ENCODE measurements at regions not wholly inside any gene's neighbourhood (a gene's known extent, or its start where the extent isn't known, plus 50 kb on each side); places are given as distances from the start of the nearest gene placed in this dataset.

DNA sequence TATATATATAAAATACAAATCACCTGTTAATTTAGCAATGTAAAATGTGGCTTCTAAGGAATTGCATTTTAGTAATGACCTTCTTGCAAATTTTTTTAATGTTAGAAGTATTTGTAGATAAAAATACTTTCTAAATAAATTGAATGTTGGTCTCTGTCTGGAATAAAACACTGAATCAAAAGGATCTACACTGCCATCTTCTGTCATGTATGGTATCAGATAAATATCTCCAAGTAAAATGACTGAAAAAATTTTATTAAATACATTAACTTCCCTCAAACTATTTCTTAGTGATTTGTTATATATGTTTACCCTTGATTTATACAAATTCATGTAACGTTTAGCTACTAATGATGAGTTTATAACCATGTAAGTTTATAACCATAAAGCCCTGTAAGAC lies 2029.3 kb downstream of the MRPL39 start:
- Histone ChIP-seq H3K27me3 (ENCODE audit: control insufficient read depth, insufficient read depth, low read length) (no peaks in the 10 kb centered on the region), H3K4me2 (ENCODE audit: low read depth, low read length) (no peak overlapping the region), H3K56ac (ENCODE audit: extremely low read depth, insufficient read depth, low read length) (no peak overlapping the region), H2AK9ac (replicated peaks; ENCODE audit: low read depth, low read length, poor library complexity) (no peak overlapping the region), H2AK5ac (ENCODE audit: low read depth, low read length) (no peak overlapping the region), H2BK5ac (ENCODE audit: low read depth, low read length, poor library complexity, severe bottlenecking) (no peak overlapping the region), H4K5ac (ENCODE audit: low read depth, low read length) (no peak overlapping the region), H3K9ac (ENCODE audit: low read depth, low read length) (no peak overlapping the region), H3K4me1 (ENCODE audit: control insufficient read depth, insufficient read depth, low read length) (no peaks in the 10 kb centered on the region), H3K9me1 (ENCODE audit: insufficient read depth, low read length) (no peaks in the 10 kb centered on the region), H3K14ac (replicated peaks; ENCODE audit: low read depth, low read length) (no peak overlapping the region), H2BK15ac (ENCODE audit: low read depth, low read length) (no peak overlapping the region), H2AFZ (replicated peaks; ENCODE audit: low read length, poor library complexity) (no peak overlapping the region), H3K9me3 (ENCODE audit: control insufficient read depth, insufficient read depth, low read length) (peaks cover 3% of the 10 kb centered on the region), H3K36me3 (ENCODE audit: control insufficient read depth, insufficient read depth, low read length) (no peaks in the 10 kb centered on the region), H3K23ac (ENCODE audit: low read depth, low read length) (no peak overlapping the region), H3K27ac (ENCODE audit: insufficient read depth, low read length) (no peak overlapping the region), H3K79me1 (ENCODE audit: low read depth in 1 of 2, low read length in 2 of 2) (no peaks in the 10 kb centered on the region), H2BK120ac (ENCODE audit: low read depth, low read length) (no peak overlapping the region), H4K91ac (ENCODE audit: insufficient read depth, low read depth, low read length) (no peak overlapping the region), H4K8ac (ENCODE audit: low read depth in 2 of 2, low read length in 2 of 2) (no peak overlapping the region), H4K20me1 (ENCODE audit: insufficient read depth, low read length) (no peaks in the 10 kb centered on the region), H3K18ac (ENCODE audit: low read depth, low read length) (no peak overlapping the region), H3K4me3 (ENCODE audit: insufficient read depth, low read depth, low read length) (no peak overlapping the region), H3K4ac (ENCODE audit: low read depth, low read length) (no peak overlapping the region), H2BK20ac (ENCODE audit: low read depth, low read length) (no peak overlapping the region)
- no peak for DNase-seq
- in situ Hi-C loops (cut with MboI; ENCODE audit: low sequenced_read_pairs) = no loop called here
- TF ChIP-seq MXI1 (IDR thresholded peaks at IDR 0.05; ENCODE audit: borderline replicate concordance, low read depth, low read length) = no peak
- TF ChIP-seq BHLHE40 (IDR thresholded peaks at IDR 0.05; ENCODE audit: low read depth, low read length) = no peak
- no peak for TF ChIP-seq SMC3 (IDR thresholded peaks at IDR 0.05; ENCODE audit: low read depth, low read length)
- no peak for TF ChIP-seq RFX5 (IDR thresholded peaks at IDR 0.05; ENCODE audit: low read depth, low read length)
- no peak for TF ChIP-seq CEBPB (IDR thresholded peaks at IDR 0.05; ENCODE audit: low read depth, low read length)
- TF ChIP-seq RCOR1 (IDR thresholded peaks at IDR 0.05; ENCODE audit: insufficient replicate concordance, low read length) = no peak
- TF ChIP-seq, protein P1, sequence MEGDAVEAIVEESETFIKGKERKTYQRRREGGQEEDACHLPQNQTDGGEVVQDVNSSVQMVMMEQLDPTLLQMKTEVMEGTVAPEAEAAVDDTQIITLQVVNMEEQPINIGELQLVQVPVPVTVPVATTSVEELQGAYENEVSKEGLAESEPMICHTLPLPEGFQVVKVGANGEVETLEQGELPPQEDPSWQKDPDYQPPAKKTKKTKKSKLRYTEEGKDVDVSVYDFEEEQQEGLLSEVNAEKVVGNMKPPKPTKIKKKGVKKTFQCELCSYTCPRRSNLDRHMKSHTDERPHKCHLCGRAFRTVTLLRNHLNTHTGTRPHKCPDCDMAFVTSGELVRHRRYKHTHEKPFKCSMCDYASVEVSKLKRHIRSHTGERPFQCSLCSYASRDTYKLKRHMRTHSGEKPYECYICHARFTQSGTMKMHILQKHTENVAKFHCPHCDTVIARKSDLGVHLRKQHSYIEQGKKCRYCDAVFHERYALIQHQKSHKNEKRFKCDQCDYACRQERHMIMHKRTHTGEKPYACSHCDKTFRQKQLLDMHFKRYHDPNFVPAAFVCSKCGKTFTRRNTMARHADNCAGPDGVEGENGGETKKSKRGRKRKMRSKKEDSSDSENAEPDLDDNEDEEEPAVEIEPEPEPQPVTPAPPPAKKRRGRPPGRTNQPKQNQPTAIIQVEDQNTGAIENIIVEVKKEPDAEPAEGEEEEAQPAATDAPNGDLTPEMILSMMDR (conservative IDR thresholded peaks at IDR 0.05; ENCODE audit: low read depth, low read length) = no peak
- TF ChIP-seq CHD1 (IDR thresholded peaks at IDR 0.05; ENCODE audit: low read depth, low read length) = no peak
- TF ChIP-seq POLR2A (IDR thresholded peaks at IDR 0.05; ENCODE audit: low read depth, low read length) = no peak
- no peak for TF ChIP-seq MAFK (IDR thresholded peaks at IDR 0.05; ENCODE audit: low read depth, low read length)
- TF ChIP-seq, protein P2, sequence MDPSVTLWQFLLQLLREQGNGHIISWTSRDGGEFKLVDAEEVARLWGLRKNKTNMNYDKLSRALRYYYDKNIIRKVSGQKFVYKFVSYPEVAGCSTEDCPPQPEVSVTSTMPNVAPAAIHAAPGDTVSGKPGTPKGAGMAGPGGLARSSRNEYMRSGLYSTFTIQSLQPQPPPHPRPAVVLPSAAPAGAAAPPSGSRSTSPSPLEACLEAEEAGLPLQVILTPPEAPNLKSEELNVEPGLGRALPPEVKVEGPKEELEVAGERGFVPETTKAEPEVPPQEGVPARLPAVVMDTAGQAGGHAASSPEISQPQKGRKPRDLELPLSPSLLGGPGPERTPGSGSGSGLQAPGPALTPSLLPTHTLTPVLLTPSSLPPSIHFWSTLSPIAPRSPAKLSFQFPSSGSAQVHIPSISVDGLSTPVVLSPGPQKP (IDR thresholded peaks at IDR 0.05; ENCODE audit: borderline replicate concordance, low read depth, low read length) = no peak
- TF ChIP-seq, protein P3, sequence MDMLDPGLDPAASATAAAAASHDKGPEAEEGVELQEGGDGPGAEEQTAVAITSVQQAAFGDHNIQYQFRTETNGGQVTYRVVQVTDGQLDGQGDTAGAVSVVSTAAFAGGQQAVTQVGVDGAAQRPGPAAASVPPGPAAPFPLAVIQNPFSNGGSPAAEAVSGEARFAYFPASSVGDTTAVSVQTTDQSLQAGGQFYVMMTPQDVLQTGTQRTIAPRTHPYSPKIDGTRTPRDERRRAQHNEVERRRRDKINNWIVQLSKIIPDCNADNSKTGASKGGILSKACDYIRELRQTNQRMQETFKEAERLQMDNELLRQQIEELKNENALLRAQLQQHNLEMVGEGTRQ (IDR thresholded peaks at IDR 0.05; ENCODE audit: low read depth, low read length) = no peak
- no peak for TF ChIP-seq RAD21 (IDR thresholded peaks at IDR 0.05; ENCODE audit: low read length)
- WGBS, 2 experiments (ENCODE audit: extremely low coverage in 2 of 2, insufficient read length in 1 of 2) = no CpG with 5 or more reads among the region's 1 CpG
- dilution Hi-C loops (cut with HindIII; ENCODE audit: low sequenced_read_pairs, unreplicated experiment) = no loop called here
- POLR2A ChIA-PET (ENCODE audit: unreplicated experiment) = no interaction called here
- no TSS peak for BruUV-seq (replicated peaks)
- intact Hi-C loops (cut with micrococcal nuclease) = no loop called here
- no peak for ATAC-seq (ENCODE audit: low read depth)
- CTCF ChIA-PET = no interaction called here

Measured in IMR-90 (cell line).